Vagina (tissue), 2 donors: ENCODE measurements at regions not wholly inside any gene's neighbourhood (a gene's known extent, or its start where the extent isn't known, plus 50 kb on each side); places are given as distances from the start of the nearest gene placed in this dataset.

Source experiments
- CTCF ChIP-seq, 3 experiments: fragments of 450-650 bp in 2 of 3; fragments of 200-600 bp in 1 of 3; sonication (generic) in 1 of 3; IDR thresholded peaks; one replicate each; pipeline ENCODE4 v1.5.1; 2017 to 2019; ENCODE audit warnings: antibody characterized with exemption in 3 of 3, mild to moderate bottlenecking in 2 of 3, moderate library complexity in 2 of 3
- POLR2A ChIP-seq, 2 donors: fragments of 450-650 bp; IDR thresholded peaks; one replicate each; pipeline ENCODE4 v1.6.1; 2017; ENCODE audit warnings: antibody characterized with exemption in 2 of 2, mild to moderate bottlenecking in 2 of 2, moderate library complexity in 2 of 2
- POLR2AphosphoS5 ChIP-seq, 2 donors: sonication (generic); formaldehyde crosslinking; IDR thresholded peaks; one replicate each; pipeline ENCODE4 v1.9.0; 2017; ENCODE audit warnings: antibody characterized with exemption in 2 of 2, mild to moderate bottlenecking in 2 of 2, low read depth in 1 of 2; ENCODE audit not compliant: insufficient read depth in 1 of 2

- TF ChIP-seq CTCF (IDR thresholded peaks at IDR 0.05): no peak
- TF ChIP-seq POLR2A (IDR thresholded peaks at IDR 0.05): no peak
- TF ChIP-seq POLR2AphosphoS5 (IDR thresholded peaks at IDR 0.05; ENCODE audit: insufficient read depth in 1 of 2, low read depth in 1 of 2): no peak
These were observed 54.6 kb upstream of the ADAM23 start for GRCh38 chr2:206388698-206389097.
